ENCODE measurements at regions not wholly inside any gene's neighbourhood (a gene's known extent, or its start where the extent isn't known, plus 50 kb on each side); places are given as distances from the start of the nearest gene placed in this dataset.

- intact Hi-C loops (cut with micrococcal nuclease; ENCODE audit: unreplicated experiment) (no loop called here), in situ Hi-C loops (cut with MboI) (no loop called here)
- no peak overlapping the region for H3K4me2 ChIP-seq (ENCODE audit: control insufficient read depth, insufficient read depth)
- no peak overlapping the region for H2AFZ ChIP-seq (ENCODE audit: control insufficient read depth, low read depth, low read length)
- RAD21 ChIA-PET (ENCODE audit: unreplicated experiment): no interaction called here
- TF ChIP-seq ATF2 (IDR thresholded peaks at IDR 0.05; ENCODE audit: low read length) (no peak), CHD1 (IDR thresholded peaks at IDR 0.05; ENCODE audit: low read depth, low read length) (no peak), BCL3 (IDR thresholded peaks at IDR 0.05; ENCODE audit: borderline replicate concordance, insufficient read depth, low read depth, low read length, poor library complexity, severe bottlenecking) (no peak), ZBED1 (IDR thresholded peaks at IDR 0.05; ENCODE audit: borderline replicate concordance) (no peak), ZNF592 (IDR thresholded peaks at IDR 0.05) (no peak), YY1 (IDR thresholded peaks at IDR 0.05; ENCODE audit: low read depth, low read length) (no peak), FOS (IDR thresholded peaks at IDR 0.05; ENCODE audit: borderline replicate concordance, extremely low read depth, insufficient read length) (no peak), IRF4 (IDR thresholded peaks at IDR 0.05; ENCODE audit: low read depth, low read length) (no peak)
- no peak overlapping the region for H3K27ac ChIP-seq (ENCODE audit: control insufficient read depth, insufficient read depth)
- no TSS peak for BruUV-seq (replicated peaks)
- CTCF ChIA-PET: no interaction called here
- H3K36me3 ChIP-seq (ENCODE audit: control insufficient read depth in 2 of 2, insufficient read depth in 2 of 2, low read length in 1 of 2): no peaks in the 10 kb centered on the region
- FAIRE-seq (no peak), DNase-seq (ENCODE audit: low read depth, low spot score) (no peak), ATAC-seq (no peak)
- POLR2A ChIA-PET: no interaction called here
- H3K4me1 ChIP-seq (ENCODE audit: control insufficient read depth, insufficient read depth, low read length): no peaks in the 10 kb centered on the region
- no peak overlapping the region for H3K9ac ChIP-seq (ENCODE audit: control insufficient read depth, insufficient read depth, low read length)
- SMC1A ChIA-PET (ENCODE audit: uncharacterized antibody, unreplicated experiment): no interaction called here
- no peaks in the 10 kb centered on the region for H3K27me3 ChIP-seq (replicated peaks in 1 of 2; ENCODE audit: control insufficient read depth in 2 of 2, insufficient read depth in 2 of 2, low read length in 1 of 2)
- no peaks in the 10 kb centered on the region for H3K79me2 ChIP-seq (ENCODE audit: control insufficient read depth, insufficient read depth, low read length)
- no peaks in the 10 kb centered on the region for H4K20me1 ChIP-seq (ENCODE audit: control insufficient read depth, insufficient read depth)
- no peaks in the 10 kb centered on the region for H3K9me3 ChIP-seq (replicated peaks; ENCODE audit: control insufficient read depth, insufficient read depth, low read length)
- H3K4me3 ChIP-seq: no peak overlapping the region
- 0% methylated on average over 1 of the region's 1 CpG for WGBS (ENCODE audit: insufficient coverage, insufficient replicate concordance, low lambda C conversion rate, missing lambda C conversion rate)
These were observed 1672.4 kb upstream of the LRRTM1 start for GRCh38 chr2:81976998-81977397.
